ENCODE measurements at regions not wholly inside any gene's neighbourhood (a gene's known extent, or its start where the extent isn't known, plus 50 kb on each side); places are given as distances from the start of the nearest gene placed in this dataset.

DNA sequence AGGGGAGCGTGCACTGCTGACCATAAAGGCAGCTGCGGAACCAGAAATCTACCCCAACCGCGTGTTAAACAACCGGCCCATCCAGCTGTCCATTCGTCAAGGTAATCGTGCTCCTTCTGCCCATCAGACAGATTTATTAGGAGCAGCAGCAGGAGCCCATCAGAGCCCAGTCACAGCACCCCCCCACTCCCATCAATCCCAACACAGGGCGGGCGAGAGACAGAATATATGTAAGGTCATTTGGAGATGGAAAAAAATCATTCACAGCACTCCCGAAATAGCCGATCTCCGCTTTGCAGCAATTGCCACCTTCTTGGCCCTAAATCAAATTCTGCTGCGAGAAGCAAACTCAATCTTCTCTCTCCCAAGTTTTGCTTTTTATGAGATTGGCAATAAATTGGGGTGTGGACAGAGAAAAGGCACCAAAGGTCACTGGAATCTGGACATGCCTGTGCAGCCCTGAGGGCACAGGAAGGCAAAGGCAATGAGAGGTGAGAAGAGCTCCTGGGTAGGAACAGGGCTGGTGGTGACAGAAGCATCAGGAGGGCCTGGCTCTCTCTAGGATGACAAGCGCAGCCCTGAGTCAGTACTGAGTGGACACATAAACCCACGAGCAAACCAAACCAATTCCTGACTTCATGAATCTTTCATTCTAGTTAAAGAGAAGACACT is 145.0 kb upstream of the ZMIZ1 start:
- TF ChIP-seq, protein P1, sequence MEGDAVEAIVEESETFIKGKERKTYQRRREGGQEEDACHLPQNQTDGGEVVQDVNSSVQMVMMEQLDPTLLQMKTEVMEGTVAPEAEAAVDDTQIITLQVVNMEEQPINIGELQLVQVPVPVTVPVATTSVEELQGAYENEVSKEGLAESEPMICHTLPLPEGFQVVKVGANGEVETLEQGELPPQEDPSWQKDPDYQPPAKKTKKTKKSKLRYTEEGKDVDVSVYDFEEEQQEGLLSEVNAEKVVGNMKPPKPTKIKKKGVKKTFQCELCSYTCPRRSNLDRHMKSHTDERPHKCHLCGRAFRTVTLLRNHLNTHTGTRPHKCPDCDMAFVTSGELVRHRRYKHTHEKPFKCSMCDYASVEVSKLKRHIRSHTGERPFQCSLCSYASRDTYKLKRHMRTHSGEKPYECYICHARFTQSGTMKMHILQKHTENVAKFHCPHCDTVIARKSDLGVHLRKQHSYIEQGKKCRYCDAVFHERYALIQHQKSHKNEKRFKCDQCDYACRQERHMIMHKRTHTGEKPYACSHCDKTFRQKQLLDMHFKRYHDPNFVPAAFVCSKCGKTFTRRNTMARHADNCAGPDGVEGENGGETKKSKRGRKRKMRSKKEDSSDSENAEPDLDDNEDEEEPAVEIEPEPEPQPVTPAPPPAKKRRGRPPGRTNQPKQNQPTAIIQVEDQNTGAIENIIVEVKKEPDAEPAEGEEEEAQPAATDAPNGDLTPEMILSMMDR (IDR thresholded peaks at IDR 0.05; ENCODE audit: control extremely low read depth, extremely low read depth) = no peak
- no peak for ATAC-seq (ENCODE audit: insufficient read depth, low FRiP score)
- H3K27ac ChIP-seq (ENCODE audit: low read depth in 1 of 2, low read length in 1 of 2) = no peak overlapping the region
- peaks cover 0 to 16% (median 0%) of the 10 kb centered on the region in 5 donors for H3K4me1 ChIP-seq (ENCODE audit: control insufficient read depth in 5 of 5, insufficient read depth in 5 of 5, low read length in 5 of 5)
- no peak overlapping the region for H3K4me3 ChIP-seq
- no peak overlapping the region for H3K9ac ChIP-seq (ENCODE audit: insufficient read depth in 1 of 2, low read length in 2 of 2)
- no peaks in the 10 kb centered on the region for H3K27me3 ChIP-seq (ENCODE audit: control insufficient read depth in 3 of 3, insufficient read depth in 3 of 3, low read length in 2 of 3)
- H3K9me3 ChIP-seq (ENCODE audit: control insufficient read depth in 4 of 4, insufficient read depth in 3 of 4, low read length in 3 of 4) = no peaks in the 10 kb centered on the region
- 84 to 87% methylated on average over 15 of the region's 15 CpGs for WGBS, 2 donors
- peak in 1 of 3 donors; percentile 25 for DNase-seq
- no peaks in the 10 kb centered on the region for H3K36me3 ChIP-seq (ENCODE audit: control insufficient read depth in 4 of 4, insufficient read depth in 4 of 4, low read length in 4 of 4)

DNA sequence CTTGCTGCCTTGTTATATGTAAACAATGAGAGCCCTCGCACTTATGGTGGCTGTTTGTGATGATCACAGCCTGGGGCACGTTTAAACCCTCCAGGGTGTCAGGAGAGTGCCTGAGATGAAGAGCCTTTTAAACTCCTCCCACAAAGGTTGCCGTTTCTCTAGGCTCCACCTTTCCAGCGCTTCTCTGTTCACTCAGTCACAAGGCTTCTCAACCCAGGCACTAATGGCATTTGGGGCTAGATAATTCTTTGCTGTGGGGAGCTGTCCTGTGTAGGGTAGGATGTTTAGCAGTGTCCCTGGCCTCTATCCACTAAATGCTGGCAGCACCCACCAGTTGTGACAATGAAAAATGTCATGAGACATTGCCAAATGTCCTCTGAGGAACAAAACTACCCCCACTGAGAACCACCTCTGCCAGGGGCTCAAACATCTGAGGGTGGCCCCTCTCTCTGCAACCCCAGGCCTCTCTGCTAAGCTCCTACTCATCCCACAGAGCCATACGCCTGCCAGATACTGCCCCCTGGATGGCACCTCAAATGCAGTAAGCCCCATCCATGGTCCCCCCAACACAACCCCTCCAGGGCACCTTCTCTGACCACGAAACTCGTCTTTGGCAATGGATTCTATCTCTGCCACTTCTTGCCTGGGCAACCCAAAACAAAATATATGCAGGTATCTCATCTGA is 144.3 kb upstream of the ZMIZ1 start:
- no peak for ATAC-seq (ENCODE audit: insufficient read depth, low FRiP score)
- Histone ChIP-seq H3K27ac (ENCODE audit: low read depth in 1 of 2, low read length in 1 of 2) (no peak overlapping the region), H3K9me3 (ENCODE audit: control insufficient read depth in 4 of 4, insufficient read depth in 3 of 4, low read length in 3 of 4) (no peaks in the 10 kb centered on the region), H3K9ac (ENCODE audit: insufficient read depth in 1 of 2, low read length in 2 of 2) (no peak overlapping the region), H3K4me3 (no peak overlapping the region), H3K27me3 (ENCODE audit: control insufficient read depth in 3 of 3, insufficient read depth in 3 of 3, low read length in 2 of 3) (no peaks in the 10 kb centered on the region), H3K4me1 (ENCODE audit: control insufficient read depth in 5 of 5, insufficient read depth in 5 of 5, low read length in 5 of 5) (peaks cover 0 to 16% (median 0%) of the 10 kb centered on the region in 5 donors), H3K36me3 (ENCODE audit: control insufficient read depth in 4 of 4, insufficient read depth in 4 of 4, low read length in 4 of 4) (no peaks in the 10 kb centered on the region)
- TF ChIP-seq, protein P1 (IDR thresholded peaks at IDR 0.05; ENCODE audit: control extremely low read depth, extremely low read depth) = no peak
- no peak for DNase-seq
- 78 to 89% methylated on average over 7 of the region's 7 CpGs for WGBS, 2 donors

DNA sequence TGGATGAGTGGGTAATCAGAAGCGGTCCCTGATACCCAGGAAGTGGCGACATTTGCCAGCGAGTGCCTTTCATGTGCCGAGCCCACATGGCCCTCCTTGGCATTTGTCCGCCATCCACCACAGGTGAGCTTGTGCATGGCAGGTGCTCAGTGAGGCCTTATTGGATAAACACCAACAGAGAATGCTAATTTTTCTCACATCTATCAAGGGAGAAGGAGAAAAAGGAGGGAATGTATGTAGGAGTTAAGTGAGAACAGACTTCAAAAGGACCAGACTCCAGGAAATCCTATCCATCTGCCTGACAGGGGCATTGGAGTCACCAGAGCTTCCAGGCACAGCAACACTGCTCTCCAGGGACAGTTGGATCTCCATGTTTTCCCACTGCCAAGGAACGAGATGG is 143.5 kb upstream of the ZMIZ1 start:
- Histone ChIP-seq H3K27ac (ENCODE audit: low read depth in 1 of 2, low read length in 1 of 2) (no peak overlapping the region), H3K4me1 (ENCODE audit: control insufficient read depth in 5 of 5, insufficient read depth in 5 of 5, low read length in 5 of 5) (peaks cover 0 to 16% (median under 1%) of the 10 kb centered on the region in 5 donors), H3K9me3 (ENCODE audit: control insufficient read depth in 4 of 4, insufficient read depth in 3 of 4, low read length in 3 of 4) (no peaks in the 10 kb centered on the region), H3K36me3 (ENCODE audit: control insufficient read depth in 4 of 4, insufficient read depth in 4 of 4, low read length in 4 of 4) (no peaks in the 10 kb centered on the region), H3K4me3 (no peak overlapping the region), H3K9ac (ENCODE audit: insufficient read depth in 1 of 2, low read length in 2 of 2) (no peak overlapping the region), H3K27me3 (ENCODE audit: control insufficient read depth in 3 of 3, insufficient read depth in 3 of 3, low read length in 2 of 3) (no peaks in the 10 kb centered on the region)
- WGBS, 2 donors = 91 to 95% methylated on average over 6 of the region's 6 CpGs
- no peak for ATAC-seq (ENCODE audit: insufficient read depth, low FRiP score)
- DNase-seq = no peak
- TF ChIP-seq, protein P1 (IDR thresholded peaks at IDR 0.05; ENCODE audit: control extremely low read depth, extremely low read depth) = no peak

Measured in lung (tissue), 11 donors.